ENCODE measurements at regions not wholly inside any gene's neighbourhood (a gene's known extent, or its start where the extent isn't known, plus 50 kb on each side); places are given as distances from the start of the nearest gene placed in this dataset.
"Not testable (repeated sequence)": the region's sequence is repeated elsewhere in the genome, so short reads cannot be mapped to it uniquely, and the experiment has no call there.

GRCh38 chr11:109668973-109669634 lies 247.1 kb downstream of the C11orf87 start:
- H3K4me3 ChIP-seq, result no peak overlapping the region
- H3K9me3 ChIP-seq, result no peaks in the 10 kb centered on the region
- H3K4me1 ChIP-seq, result no peaks in the 10 kb centered on the region
- in situ Hi-C loops (cut with MboI; ENCODE audit: low sequenced_read_pairs), result no loop called here
- no peaks in the 10 kb centered on the region for H3K36me3 ChIP-seq (replicated peaks)
- DNase-seq (ENCODE audit: low spot score in 2 of 2), result no peak
- H3K27me3 ChIP-seq (ENCODE audit: low read depth), result no peaks in the 10 kb centered on the region; the same call in 1 of the 2 replicates

GRCh38 chr11:109677231-109677630 lies 255.2 kb downstream of the C11orf87 start:
- Histone ChIP-seq H3K4me1 (no peaks in the 10 kb centered on the region), H3K27me3 (ENCODE audit: low read depth) (no peaks in the 10 kb centered on the region), H3K36me3 (replicated peaks) (no peaks in the 10 kb centered on the region), H3K4me3 (no peak overlapping the region), H3K9me3 (no peaks in the 10 kb centered on the region)
- DNase-seq (ENCODE audit: low spot score in 2 of 2), result no peak
- in situ Hi-C loops (cut with MboI; ENCODE audit: low sequenced_read_pairs), result loop anchor here (25.0 kb wide), 1 partner anchor 990 kb away; no protein-coding TSS in a partner anchor

- in situ Hi-C loops (cut with MboI; ENCODE audit: low sequenced_read_pairs), result loop anchor here (25.0 kb wide), 1 partner anchor 991 kb away; no protein-coding TSS in a partner anchor
- Histone ChIP-seq H3K4me3 (no peak overlapping the region), H3K4me1 (no peaks in the 10 kb centered on the region), H3K9me3 (no peaks in the 10 kb centered on the region), H3K27me3 (ENCODE audit: low read depth) (no peaks in the 10 kb centered on the region), H3K36me3 (replicated peaks) (no peaks in the 10 kb centered on the region)
- no peak for DNase-seq (ENCODE audit: low spot score in 2 of 2)
Observed at GRCh38 chr11:109677876-109678275, 255.9 kb downstream of the C11orf87 start.

DNA sequence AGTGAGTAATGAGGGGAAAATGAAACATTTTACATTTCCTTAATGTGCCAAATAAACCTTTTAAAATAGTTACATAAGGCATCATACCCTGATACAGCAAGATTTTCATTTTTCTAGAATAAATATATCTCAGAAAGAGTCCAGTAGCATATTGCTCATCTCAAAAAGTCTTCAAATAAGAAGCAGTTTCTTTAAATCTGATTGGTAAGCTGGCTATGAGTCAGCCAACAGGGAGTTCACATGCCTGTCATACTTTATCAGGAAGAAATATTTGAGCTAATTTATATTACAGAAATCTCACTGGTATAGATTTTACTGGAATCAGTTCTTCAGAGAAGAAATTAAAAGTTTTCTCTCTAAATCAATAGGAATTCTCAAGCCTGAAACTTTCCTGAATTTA lies 258.1 kb downstream of the C11orf87 start:
- no peaks in the 10 kb centered on the region for H3K9me3 ChIP-seq
- in situ Hi-C loops (cut with MboI; ENCODE audit: low sequenced_read_pairs), result loop anchor here (25.0 kb wide), 1 partner anchor 993 kb away; no protein-coding TSS in a partner anchor
- H3K27me3 ChIP-seq (ENCODE audit: low read depth), result no peaks in the 10 kb centered on the region
- H3K36me3 ChIP-seq (replicated peaks), result no peaks in the 10 kb centered on the region
- H3K4me1 ChIP-seq, result no peaks in the 10 kb centered on the region
- no peak overlapping the region for H3K4me3 ChIP-seq
- DNase-seq (ENCODE audit: low spot score in 2 of 2), result no peak

- H3K36me3 ChIP-seq (replicated peaks); H3K9me3 ChIP-seq; H3K4me1 ChIP-seq; DNase-seq (ENCODE audit: low spot score in 2 of 2); H3K27me3 ChIP-seq (ENCODE audit: low read depth); H3K4me3 ChIP-seq: not testable (repeated sequence)
- in situ Hi-C loops (cut with MboI; ENCODE audit: low sequenced_read_pairs), result loop anchor here (25.0 kb wide), 1 partner anchor 995 kb away; no protein-coding TSS in a partner anchor
Observed at GRCh38 chr11:109682788-109683187, 260.8 kb downstream of the C11orf87 start.

GRCh38 chr11:109695696-109696095 lies 273.7 kb downstream of the C11orf87 start:
- Histone ChIP-seq H3K36me3 (replicated peaks) (no peaks in the 10 kb centered on the region), H3K9me3 (no peaks in the 10 kb centered on the region), H3K4me3 (no peak overlapping the region), H3K27me3 (ENCODE audit: low read depth) (peaks cover 2% of the 10 kb centered on the region; the same call in 1 of the 2 replicates), H3K4me1 (no peaks in the 10 kb centered on the region)
- in situ Hi-C loops (cut with MboI; ENCODE audit: low sequenced_read_pairs), result loop anchor here (25.0 kb wide), 1 partner anchor 1008 kb away; no protein-coding TSS in a partner anchor
- no peak for DNase-seq (ENCODE audit: low spot score in 2 of 2)

GRCh38 chr11:109696191-109696897 lies 274.4 kb downstream of the C11orf87 start:
- no peaks in the 10 kb centered on the region for H3K4me1 ChIP-seq
- H3K36me3 ChIP-seq (replicated peaks), result no peaks in the 10 kb centered on the region
- no peaks in the 10 kb centered on the region for H3K9me3 ChIP-seq
- H3K4me3 ChIP-seq, result no peak overlapping the region
- no peak for DNase-seq (ENCODE audit: low spot score in 2 of 2)
- in situ Hi-C loops (cut with MboI; ENCODE audit: low sequenced_read_pairs), result loop anchor here (25.0 kb wide), 1 partner anchor 1009 kb away; no protein-coding TSS in a partner anchor
- peaks cover 2% of the 10 kb centered on the region; the same call in 1 of the 2 replicates for H3K27me3 ChIP-seq (ENCODE audit: low read depth)

DNA sequence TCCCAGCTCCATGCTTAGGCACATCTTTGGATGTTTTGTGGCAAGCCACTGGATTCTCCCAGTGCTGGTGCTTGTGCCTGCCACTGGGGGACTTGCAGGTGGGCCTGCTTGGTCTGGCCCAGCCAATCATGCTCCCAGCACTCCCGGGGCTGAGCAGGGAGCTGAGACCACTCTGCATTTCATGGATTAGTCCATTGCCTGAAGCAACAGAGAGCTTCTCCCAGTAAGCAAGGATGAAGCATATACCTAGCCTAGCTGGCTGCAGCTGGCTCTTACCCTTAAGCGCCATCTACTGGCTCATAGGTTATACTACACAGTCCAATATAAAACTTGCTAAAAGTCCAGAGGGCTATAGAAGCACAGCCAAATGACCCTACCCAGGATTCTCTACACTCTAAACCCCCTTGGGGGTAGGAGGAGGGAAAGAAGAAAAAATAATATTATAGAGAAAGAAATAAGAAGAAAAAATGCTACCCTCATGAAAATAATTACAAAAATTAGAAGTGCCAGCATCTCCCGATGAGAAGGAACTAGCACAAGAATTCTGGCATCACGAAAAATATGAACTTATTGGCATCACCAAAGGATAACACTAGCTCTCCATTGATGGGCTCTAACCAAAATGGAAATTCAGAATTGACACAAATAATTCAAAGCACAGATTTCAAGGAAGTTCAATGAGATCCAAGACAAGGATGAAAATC lies 275.3 kb downstream of the C11orf87 start:
- DNase-seq (ENCODE audit: low spot score in 2 of 2), result peak; percentile 40 to 47
- Histone ChIP-seq H3K36me3 (replicated peaks) (no peaks in the 10 kb centered on the region), H3K4me3 (no peak overlapping the region), H3K4me1 (no peaks in the 10 kb centered on the region), H3K27me3 (ENCODE audit: low read depth) (peaks cover 2% of the 10 kb centered on the region; the same call in 1 of the 2 replicates), H3K9me3 (no peaks in the 10 kb centered on the region)
- in situ Hi-C loops (cut with MboI; ENCODE audit: low sequenced_read_pairs), result loop anchor here (25.0 kb wide), 1 partner anchor 1010 kb away; no protein-coding TSS in a partner anchor

- H3K27me3 ChIP-seq (ENCODE audit: low read depth), result peaks cover 2% of the 10 kb centered on the region; the same call in 1 of the 2 replicates
- DNase-seq (ENCODE audit: low spot score in 2 of 2), result no peak
- no peak overlapping the region for H3K4me3 ChIP-seq
- in situ Hi-C loops (cut with MboI; ENCODE audit: low sequenced_read_pairs), result loop anchor here (25.0 kb wide), 1 partner anchor 1011 kb away; no protein-coding TSS in a partner anchor
- H3K4me1 ChIP-seq, result no peaks in the 10 kb centered on the region
- no peaks in the 10 kb centered on the region for H3K9me3 ChIP-seq
- no peaks in the 10 kb centered on the region for H3K36me3 ChIP-seq (replicated peaks)
Observed at GRCh38 chr11:109698237-109698636, 276.2 kb downstream of the C11orf87 start.

GRCh38 chr11:109704432-109704831 lies 282.4 kb downstream of the C11orf87 start:
- in situ Hi-C loops (cut with MboI; ENCODE audit: low sequenced_read_pairs), result no loop called here
- Histone ChIP-seq H3K4me1 (no peaks in the 10 kb centered on the region), H3K9me3 (no peaks in the 10 kb centered on the region), H3K27me3 (ENCODE audit: low read depth) (peaks cover 4% of the 10 kb centered on the region; the same call in 1 of the 2 replicates), H3K36me3 (replicated peaks) (no peaks in the 10 kb centered on the region), H3K4me3 (no peak overlapping the region)
- no peak for DNase-seq (ENCODE audit: low spot score in 2 of 2)

GRCh38 chr11:109706945-109707344 lies 285.0 kb downstream of the C11orf87 start:
- Histone ChIP-seq H3K36me3 (replicated peaks) (no peaks in the 10 kb centered on the region), H3K9me3 (no peaks in the 10 kb centered on the region), H3K27me3 (ENCODE audit: low read depth) (peaks cover 4% of the 10 kb centered on the region; the same call in 1 of the 2 replicates), H3K4me1 (no peaks in the 10 kb centered on the region), H3K4me3 (no peak overlapping the region)
- in situ Hi-C loops (cut with MboI; ENCODE audit: low sequenced_read_pairs), result no loop called here
- DNase-seq (ENCODE audit: low spot score in 2 of 2), result no peak

- H3K4me1 ChIP-seq, result no peaks in the 10 kb centered on the region
- no peaks in the 10 kb centered on the region for H3K9me3 ChIP-seq
- no peak for DNase-seq (ENCODE audit: low spot score in 2 of 2)
- H3K27me3 ChIP-seq (ENCODE audit: low read depth), result peaks cover 4% of the 10 kb centered on the region; the same call in 1 of the 2 replicates
- in situ Hi-C loops (cut with MboI; ENCODE audit: low sequenced_read_pairs), result no loop called here
- H3K4me3 ChIP-seq, result no peak overlapping the region
- no peaks in the 10 kb centered on the region for H3K36me3 ChIP-seq (replicated peaks)
Observed at GRCh38 chr11:109707411-109707810, 285.4 kb downstream of the C11orf87 start.

DNA sequence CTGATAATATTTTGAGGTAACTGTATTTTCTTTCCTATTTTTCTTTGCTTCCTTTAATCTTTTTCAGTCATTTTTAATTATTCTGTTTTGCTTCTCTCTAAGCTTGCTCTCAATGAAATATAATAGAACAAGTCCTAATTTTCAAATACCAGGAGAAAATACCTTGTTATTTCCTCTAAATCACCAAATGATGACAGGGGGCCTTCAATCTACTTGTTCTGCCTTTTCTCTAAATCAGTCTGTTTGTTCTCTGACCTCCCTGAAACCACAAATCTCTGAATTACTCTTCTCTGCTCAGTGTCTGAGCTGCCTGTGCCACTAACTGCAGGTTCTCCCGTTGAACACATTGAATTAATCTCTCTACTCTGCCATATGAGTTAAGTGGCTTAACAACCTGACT lies 286.2 kb downstream of the C11orf87 start:
- H3K36me3 ChIP-seq (replicated peaks), result no peaks in the 10 kb centered on the region
- H3K4me1 ChIP-seq, result no peaks in the 10 kb centered on the region
- no peak overlapping the region for H3K4me3 ChIP-seq
- in situ Hi-C loops (cut with MboI; ENCODE audit: low sequenced_read_pairs), result no loop called here
- peaks cover 4% of the 10 kb centered on the region; the same call in 1 of the 2 replicates for H3K27me3 ChIP-seq (ENCODE audit: low read depth)
- H3K9me3 ChIP-seq, result no peaks in the 10 kb centered on the region
- DNase-seq (ENCODE audit: low spot score in 2 of 2), result no peak

All from HAP-1 (cell line).